ENCODE measurements at regions not wholly inside any gene's neighbourhood (a gene's known extent, or its start where the extent isn't known, plus 50 kb on each side); places are given as distances from the start of the nearest gene placed in this dataset.

GRCh38 chr18:34492652-34493051, 217.4 kb upstream of the DTNA start:
- TF ChIP-seq, protein P1, sequence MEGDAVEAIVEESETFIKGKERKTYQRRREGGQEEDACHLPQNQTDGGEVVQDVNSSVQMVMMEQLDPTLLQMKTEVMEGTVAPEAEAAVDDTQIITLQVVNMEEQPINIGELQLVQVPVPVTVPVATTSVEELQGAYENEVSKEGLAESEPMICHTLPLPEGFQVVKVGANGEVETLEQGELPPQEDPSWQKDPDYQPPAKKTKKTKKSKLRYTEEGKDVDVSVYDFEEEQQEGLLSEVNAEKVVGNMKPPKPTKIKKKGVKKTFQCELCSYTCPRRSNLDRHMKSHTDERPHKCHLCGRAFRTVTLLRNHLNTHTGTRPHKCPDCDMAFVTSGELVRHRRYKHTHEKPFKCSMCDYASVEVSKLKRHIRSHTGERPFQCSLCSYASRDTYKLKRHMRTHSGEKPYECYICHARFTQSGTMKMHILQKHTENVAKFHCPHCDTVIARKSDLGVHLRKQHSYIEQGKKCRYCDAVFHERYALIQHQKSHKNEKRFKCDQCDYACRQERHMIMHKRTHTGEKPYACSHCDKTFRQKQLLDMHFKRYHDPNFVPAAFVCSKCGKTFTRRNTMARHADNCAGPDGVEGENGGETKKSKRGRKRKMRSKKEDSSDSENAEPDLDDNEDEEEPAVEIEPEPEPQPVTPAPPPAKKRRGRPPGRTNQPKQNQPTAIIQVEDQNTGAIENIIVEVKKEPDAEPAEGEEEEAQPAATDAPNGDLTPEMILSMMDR (IDR thresholded peaks at IDR 0.05): no peak
- Mint-ChIP-seq H3K36me3 (ENCODE audit: low read depth) (no peaks in the 10 kb centered on the region), H3K9me3 (no peaks in the 10 kb centered on the region), H3K4me1 (peaks cover 9% of the 10 kb centered on the region), H3K4me3 (peak overlapping the region; percentile 84), H3K27me3 (ENCODE audit: low read depth, poor library complexity) (peaks cover 53% of the 10 kb centered on the region), H3K27ac (no peak overlapping the region)
- DNase-seq: no peak

- Mint-ChIP-seq H3K36me3 (ENCODE audit: low read depth) (no peaks in the 10 kb centered on the region), H3K4me3 (peak overlapping the region; percentile 84), H3K4me1 (peaks cover 9% of the 10 kb centered on the region), H3K27me3 (ENCODE audit: low read depth, poor library complexity) (peaks cover 54% of the 10 kb centered on the region), H3K27ac (no peak overlapping the region), H3K9me3 (no peaks in the 10 kb centered on the region)
- DNase-seq: peak; percentile 48
- TF ChIP-seq, protein P1 (IDR thresholded peaks at IDR 0.05): no peak
Observed at GRCh38 chr18:34493099-34493544, 217.0 kb upstream of the DTNA start.

DNA sequence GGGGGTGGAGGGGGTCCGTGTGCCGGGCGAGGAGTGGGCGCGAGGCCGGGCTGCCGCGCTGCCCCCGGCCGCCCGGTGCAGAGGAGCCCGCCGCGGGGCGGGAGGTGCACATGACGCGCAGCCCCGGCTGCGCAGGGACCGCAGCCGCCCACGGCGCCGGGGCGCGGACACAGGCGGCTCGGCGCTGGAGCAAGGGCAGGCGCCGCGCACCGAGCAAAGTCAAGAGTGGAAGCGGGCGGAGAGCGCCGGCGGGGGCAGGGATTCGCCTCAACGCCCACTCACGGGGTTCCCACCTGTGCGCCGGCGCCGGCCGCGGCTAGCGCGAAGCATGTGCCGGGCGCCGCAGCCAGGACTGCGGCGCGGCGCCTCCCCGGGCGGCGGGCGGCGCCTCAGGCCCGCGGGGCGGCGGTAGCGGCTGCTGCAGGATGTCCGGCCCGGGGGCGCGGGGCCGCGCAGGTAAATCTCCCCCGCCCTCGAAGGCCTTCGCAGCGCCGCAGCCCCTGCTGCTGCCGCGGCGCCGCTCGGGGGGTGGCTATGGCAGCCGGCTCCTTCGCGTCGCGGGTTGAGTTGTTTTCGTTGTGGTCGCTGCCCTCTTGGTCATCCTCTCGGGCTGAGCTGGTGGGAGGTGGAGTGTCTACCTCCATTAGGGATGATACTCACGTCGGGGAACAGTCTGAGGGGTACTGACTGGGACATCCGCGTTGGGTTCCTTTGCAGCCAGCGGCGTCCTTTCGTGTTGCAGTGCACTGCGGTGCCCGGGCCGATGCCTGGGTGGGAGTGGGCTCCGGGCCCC, 216.3 kb upstream of the DTNA start:
- H3K9me3 Mint-ChIP-seq: no peaks in the 10 kb centered on the region
- peak; percentile 64 for DNase-seq
- TF ChIP-seq, protein P1 (IDR thresholded peaks at IDR 0.05): no peak
- H3K27me3 Mint-ChIP-seq (ENCODE audit: low read depth, poor library complexity): peaks cover 54% of the 10 kb centered on the region
- peaks cover 9% of the 10 kb centered on the region for H3K4me1 Mint-ChIP-seq
- H3K4me3 Mint-ChIP-seq: peak overlapping the region; percentile 84
- no peaks in the 10 kb centered on the region for H3K36me3 Mint-ChIP-seq (ENCODE audit: low read depth)
- no peak overlapping the region for H3K27ac Mint-ChIP-seq

GRCh38 chr18:34494359-34494696, 215.8 kb upstream of the DTNA start:
- peaks cover 54% of the 10 kb centered on the region for H3K27me3 Mint-ChIP-seq (ENCODE audit: low read depth, poor library complexity)
- TF ChIP-seq, protein P1 (IDR thresholded peaks at IDR 0.05): no peak
- no peaks in the 10 kb centered on the region for H3K36me3 Mint-ChIP-seq (ENCODE audit: low read depth)
- no peaks in the 10 kb centered on the region for H3K9me3 Mint-ChIP-seq
- DNase-seq: peak; percentile 10
- H3K27ac Mint-ChIP-seq: no peak overlapping the region
- peak overlapping the region; percentile 82 for H3K4me3 Mint-ChIP-seq
- H3K4me1 Mint-ChIP-seq: peaks cover 9% of the 10 kb centered on the region

DNA sequence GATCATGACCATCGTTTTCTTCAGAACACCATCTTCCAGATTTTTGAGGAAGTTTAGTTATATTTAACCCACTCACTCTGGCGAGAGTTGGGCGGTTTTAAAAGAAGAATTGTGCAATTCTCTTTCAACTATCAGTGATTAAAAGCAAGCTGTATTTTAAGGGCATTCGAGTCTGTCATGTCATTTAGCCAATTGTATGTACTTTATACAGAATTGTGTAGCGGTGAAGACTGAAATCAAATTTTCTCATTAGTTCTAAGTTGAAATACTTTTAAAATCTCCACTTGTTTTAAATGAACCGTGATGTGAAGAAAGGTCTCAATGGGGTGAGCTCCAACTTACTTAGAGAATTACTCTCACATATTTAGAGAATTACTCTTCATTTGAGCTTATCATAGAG, 214.6 kb upstream of the DTNA start:
- no peak for DNase-seq
- Mint-ChIP-seq H3K9me3 (no peaks in the 10 kb centered on the region), H3K4me3 (no peak overlapping the region), H3K27ac (no peak overlapping the region), H3K4me1 (peaks cover 9% of the 10 kb centered on the region), H3K36me3 (ENCODE audit: low read depth) (no peaks in the 10 kb centered on the region), H3K27me3 (ENCODE audit: low read depth, poor library complexity) (peaks cover 54% of the 10 kb centered on the region)
- TF ChIP-seq, protein P1 (IDR thresholded peaks at IDR 0.05): no peak

GRCh38 chr18:34501553-34501952, 208.5 kb upstream of the DTNA start:
- TF ChIP-seq, protein P1 (IDR thresholded peaks at IDR 0.05): no peak
- Mint-ChIP-seq H3K36me3 (ENCODE audit: low read depth) (no peaks in the 10 kb centered on the region), H3K4me1 (no peaks in the 10 kb centered on the region), H3K4me3 (no peak overlapping the region), H3K27me3 (ENCODE audit: low read depth, poor library complexity) (peaks cover 12% of the 10 kb centered on the region), H3K9me3 (peaks cover 10% of the 10 kb centered on the region), H3K27ac (no peak overlapping the region)
- no peak for DNase-seq
